GM10266 (cell line): ENCODE measurements at regions not wholly inside any gene's neighbourhood (a gene's known extent, or its start where the extent isn't known, plus 50 kb on each side); places are given as distances from the start of the nearest gene placed in this dataset.

Experiments used
- DNase-seq: peaks from one replicate; pipeline ENCODE4 v3.0.0; 2012; ENCODE audit errors: extremely low spot score
- TF ChIP-seq, protein P1 (sequence below): IDR thresholded peaks from 2 replicates; pipeline ENCODE4 v1.5.1; 2012; ENCODE audit warnings: mild to moderate bottlenecking, low read depth; ENCODE audit not compliant: control insufficient read depth, insufficient read depth; ENCODE audit errors: missing control alignments

DNA sequence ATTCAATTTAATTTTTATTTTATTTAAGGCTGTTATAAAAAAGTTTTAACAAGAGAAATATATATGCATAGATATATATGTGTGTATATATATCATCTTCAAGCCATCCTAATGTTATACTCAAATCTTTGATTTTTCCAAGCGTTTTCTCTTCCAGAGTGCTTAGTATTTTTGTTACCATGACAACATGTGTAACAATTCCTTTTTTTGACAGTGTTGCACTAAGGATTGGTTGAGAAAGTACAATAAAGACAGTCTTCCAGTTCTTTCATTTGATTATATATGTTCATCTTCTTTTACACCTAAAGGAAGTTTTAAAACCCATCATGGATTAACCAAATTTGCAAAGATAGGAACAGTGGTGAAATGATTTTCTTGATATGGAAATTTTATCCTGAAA lies 171.7 kb downstream of the KLF6 start:
- DNase-seq: no peak
- TF ChIP-seq, protein P1, sequence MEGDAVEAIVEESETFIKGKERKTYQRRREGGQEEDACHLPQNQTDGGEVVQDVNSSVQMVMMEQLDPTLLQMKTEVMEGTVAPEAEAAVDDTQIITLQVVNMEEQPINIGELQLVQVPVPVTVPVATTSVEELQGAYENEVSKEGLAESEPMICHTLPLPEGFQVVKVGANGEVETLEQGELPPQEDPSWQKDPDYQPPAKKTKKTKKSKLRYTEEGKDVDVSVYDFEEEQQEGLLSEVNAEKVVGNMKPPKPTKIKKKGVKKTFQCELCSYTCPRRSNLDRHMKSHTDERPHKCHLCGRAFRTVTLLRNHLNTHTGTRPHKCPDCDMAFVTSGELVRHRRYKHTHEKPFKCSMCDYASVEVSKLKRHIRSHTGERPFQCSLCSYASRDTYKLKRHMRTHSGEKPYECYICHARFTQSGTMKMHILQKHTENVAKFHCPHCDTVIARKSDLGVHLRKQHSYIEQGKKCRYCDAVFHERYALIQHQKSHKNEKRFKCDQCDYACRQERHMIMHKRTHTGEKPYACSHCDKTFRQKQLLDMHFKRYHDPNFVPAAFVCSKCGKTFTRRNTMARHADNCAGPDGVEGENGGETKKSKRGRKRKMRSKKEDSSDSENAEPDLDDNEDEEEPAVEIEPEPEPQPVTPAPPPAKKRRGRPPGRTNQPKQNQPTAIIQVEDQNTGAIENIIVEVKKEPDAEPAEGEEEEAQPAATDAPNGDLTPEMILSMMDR: no peak

DNA sequence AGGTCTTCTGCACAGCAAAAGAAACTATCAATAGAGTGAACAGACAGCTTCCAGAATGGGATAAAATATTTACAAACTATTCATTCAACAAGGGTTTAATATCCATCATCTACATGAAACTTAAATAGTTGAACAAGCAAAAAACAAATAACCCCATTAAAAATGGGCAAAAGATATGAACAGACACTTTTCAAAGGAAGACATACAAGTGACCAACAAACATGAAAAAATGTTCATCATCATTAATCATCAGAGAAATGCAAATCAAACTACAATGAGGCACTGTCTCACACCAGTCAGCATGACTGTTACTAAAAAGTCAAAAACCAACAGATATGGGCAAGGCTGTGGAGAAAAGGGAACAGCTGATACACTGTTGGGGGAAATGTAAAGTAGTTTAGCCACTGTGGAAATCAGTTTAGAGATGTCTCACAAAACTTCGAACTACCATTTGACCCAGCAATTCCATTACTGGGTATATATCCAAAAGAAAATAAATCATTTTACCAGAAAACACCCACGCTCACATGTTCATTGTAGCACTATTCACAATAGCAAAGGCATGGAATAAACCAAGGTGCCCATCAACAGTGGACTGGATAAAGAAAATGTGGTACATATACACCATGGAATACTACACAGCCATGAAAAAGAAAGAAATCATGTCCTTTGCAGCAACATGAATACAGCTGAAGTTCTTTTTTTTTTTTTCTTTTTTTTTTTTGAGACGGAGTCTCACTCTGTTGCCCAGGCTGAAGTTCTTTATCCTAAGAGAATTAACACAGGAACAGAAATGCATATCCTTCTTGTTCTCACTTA lies 172.6 kb downstream of the KLF6 start:
- DNase-seq: no peak
- TF ChIP-seq, protein P1: no peak

DNA sequence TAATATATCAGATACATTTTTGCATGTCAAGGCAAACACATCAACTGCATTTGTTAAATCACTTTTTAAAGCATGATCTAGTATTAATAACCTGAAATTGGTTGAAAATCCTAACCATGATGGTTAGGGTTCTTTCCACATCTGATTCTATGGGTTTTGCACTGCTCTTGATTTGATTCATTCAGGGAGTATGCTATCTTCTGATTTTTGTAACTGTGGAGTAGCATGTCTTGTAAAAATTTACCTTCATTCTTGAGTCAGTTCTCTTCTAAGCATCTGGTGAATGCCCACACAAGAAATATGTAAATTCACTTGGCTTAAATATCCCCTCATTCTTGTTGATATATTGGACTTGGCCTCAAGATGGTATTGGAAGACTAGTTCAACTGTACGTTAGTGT lies 178.7 kb downstream of the KLF6 start:
- TF ChIP-seq, protein P1: no peak
- no peak for DNase-seq

DNA sequence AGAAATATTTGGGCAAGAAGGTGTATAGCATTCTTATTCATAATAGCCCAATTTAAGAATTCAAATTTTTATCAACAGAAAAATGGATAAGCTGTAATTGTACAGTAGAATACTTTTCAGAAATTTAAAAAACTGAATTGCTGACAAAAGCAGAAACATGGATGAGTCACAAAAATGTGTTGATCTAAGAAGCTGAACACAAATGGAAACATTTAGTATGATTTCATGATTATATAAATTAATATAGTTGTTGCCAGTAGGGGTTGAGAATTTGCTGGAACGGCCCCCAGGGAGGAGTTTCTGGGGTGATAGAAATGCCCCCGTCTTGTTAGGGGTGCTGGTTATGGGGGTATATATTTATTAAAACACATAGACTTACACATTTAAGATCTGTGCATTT lies 179.1 kb downstream of the KLF6 start:
- TF ChIP-seq, protein P1: no peak
- no peak for DNase-seq

DNA sequence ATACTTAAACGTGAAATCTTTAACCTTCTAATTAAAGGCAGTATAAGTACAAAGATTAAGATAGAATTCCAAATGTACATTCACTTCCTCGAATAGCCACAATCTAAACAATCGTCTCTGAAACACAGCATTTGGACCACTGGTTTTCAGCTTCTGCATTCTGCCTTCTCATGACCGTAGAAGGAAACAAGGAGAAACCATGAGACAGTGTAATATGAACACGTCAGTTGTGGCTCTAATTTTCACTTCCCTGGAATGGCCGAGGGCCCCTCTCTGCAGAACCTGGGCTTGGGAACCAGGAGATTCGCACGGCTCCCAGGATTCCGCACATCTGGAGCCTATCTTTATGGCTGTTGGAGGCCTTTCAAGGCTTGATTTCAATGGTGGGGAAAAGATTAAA lies 189.3 kb downstream of the KLF6 start:
- no peak for DNase-seq
- TF ChIP-seq, protein P1: no peak

DNA sequence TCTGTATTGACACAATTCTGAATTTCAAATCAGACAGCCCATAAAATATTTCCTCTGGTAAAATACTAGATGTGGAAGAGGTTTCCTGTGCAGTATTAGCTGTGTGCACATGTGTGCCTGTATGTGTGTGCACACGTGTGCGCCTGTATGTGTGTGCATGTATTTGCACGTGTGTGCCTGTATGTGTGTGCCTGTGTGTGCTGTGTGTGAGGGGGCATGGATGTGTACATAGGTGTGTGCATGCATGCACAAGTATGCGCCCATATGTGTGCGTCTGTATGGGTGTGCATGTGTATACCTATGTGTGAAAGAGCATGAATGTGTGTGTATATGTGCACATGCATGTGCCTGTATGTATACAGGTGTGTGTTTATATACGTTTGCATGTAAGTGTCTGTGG lies 191.4 kb downstream of the KLF6 start:
- no peak for DNase-seq
- TF ChIP-seq, protein P1: no peak

DNA sequence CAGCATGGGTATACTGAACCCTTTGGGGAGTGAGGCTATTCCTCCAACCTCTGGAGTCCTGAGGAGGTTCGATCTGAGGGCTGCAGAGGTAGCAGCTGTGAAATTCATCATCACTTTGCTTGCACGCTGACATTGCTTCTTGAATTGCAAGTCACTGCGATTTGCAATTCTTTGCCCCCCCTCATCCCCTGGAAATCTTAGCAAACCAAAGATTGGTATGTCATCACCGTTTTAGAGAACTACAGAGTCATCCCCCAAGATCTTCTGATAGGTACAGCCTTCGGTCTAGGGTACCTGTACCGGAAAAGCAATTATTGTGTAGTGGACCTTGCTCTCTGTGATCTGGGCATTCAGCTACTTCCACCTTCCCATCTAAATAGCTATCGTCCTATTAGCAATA lies 192.6 kb downstream of the KLF6 start:
- TF ChIP-seq, protein P1: no peak
- DNase-seq: no peak
